ENCODE measurements at regions not wholly inside any gene's neighbourhood (a gene's known extent, or its start where the extent isn't known, plus 50 kb on each side); places are given as distances from the start of the nearest gene placed in this dataset.

DNA sequence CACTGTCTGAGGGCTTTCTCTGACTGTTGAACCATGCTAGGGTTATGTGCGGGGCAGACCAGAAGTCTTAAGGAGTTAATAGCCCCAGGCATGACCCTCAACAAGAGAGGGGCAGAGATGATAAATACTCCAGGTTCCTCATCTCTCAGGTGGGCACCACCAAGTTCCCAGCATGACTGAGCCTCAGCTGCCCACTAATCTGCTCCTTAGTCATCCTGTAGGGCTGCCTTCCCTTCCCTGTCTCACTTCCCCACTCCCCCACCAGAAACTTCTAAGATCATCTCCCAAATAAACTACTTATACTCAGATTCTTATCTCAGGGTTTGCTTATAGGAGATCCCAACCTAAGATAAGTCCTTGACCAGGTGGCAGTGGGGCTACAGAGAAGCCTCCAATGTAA is 101.7 kb upstream of the PRNP start:
- TF ChIP-seq, protein P1, sequence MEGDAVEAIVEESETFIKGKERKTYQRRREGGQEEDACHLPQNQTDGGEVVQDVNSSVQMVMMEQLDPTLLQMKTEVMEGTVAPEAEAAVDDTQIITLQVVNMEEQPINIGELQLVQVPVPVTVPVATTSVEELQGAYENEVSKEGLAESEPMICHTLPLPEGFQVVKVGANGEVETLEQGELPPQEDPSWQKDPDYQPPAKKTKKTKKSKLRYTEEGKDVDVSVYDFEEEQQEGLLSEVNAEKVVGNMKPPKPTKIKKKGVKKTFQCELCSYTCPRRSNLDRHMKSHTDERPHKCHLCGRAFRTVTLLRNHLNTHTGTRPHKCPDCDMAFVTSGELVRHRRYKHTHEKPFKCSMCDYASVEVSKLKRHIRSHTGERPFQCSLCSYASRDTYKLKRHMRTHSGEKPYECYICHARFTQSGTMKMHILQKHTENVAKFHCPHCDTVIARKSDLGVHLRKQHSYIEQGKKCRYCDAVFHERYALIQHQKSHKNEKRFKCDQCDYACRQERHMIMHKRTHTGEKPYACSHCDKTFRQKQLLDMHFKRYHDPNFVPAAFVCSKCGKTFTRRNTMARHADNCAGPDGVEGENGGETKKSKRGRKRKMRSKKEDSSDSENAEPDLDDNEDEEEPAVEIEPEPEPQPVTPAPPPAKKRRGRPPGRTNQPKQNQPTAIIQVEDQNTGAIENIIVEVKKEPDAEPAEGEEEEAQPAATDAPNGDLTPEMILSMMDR (IDR thresholded peaks at IDR 0.05), result no peak
- TF ChIP-seq POLR2A (IDR thresholded peaks at IDR 0.05), result no peak

Measured in lower leg skin (tissue), 3 donors.